ENCODE measurements at regions not wholly inside any gene's neighbourhood (a gene's known extent, or its start where the extent isn't known, plus 50 kb on each side); places are given as distances from the start of the nearest gene placed in this dataset.
A peak's percentile ranks its signal among the peaks of the same experiment; 100 is the strongest.
"Not testable (repeated sequence)": the region's sequence is repeated elsewhere in the genome, so short reads cannot be mapped to it uniquely, and the experiment has no call there.

DNA sequence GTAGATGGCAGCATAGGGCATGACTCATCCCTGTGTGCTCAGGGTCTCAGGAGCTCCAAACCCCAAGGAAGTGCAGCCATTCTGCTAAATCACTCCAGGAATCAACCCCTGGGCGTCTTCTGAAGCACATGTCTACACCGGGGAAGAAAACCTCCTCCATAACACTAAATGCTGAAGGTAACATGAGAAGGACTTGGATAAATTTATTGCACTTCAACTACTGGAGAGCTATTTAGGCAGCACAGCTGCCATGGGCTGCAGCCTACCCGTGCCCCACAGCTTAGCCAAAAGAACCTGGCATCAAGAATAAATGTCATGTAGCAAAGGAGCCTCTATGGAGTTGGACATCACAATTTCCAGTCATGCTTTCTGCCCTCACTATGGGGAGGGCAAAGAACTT, 141.7 kb downstream of the GPCPD1 start:
- peaks cover 15% of the 10 kb centered on the region for H3K27me3 Mint-ChIP-seq

GRCh38 chr20:5467086-5467485, 143.7 kb downstream of the GPCPD1 start:
- Mint-ChIP-seq H3K4me3 (no peak overlapping the region), H3K27ac (no peak overlapping the region), H3K27me3 (peaks cover 16% of the 10 kb centered on the region), H3K36me3 (ENCODE audit: low read depth) (no peaks in the 10 kb centered on the region), H3K9me3 (peaks cover 4% of the 10 kb centered on the region), H3K4me1 (ENCODE audit: low read depth) (no peaks in the 10 kb centered on the region)

More for the DNA sequence above, 141.7 kb downstream of the GPCPD1 start:
- H3K9me3 Mint-ChIP-seq: peaks cover 4% of the 10 kb centered on the region
- H3K4me1 Mint-ChIP-seq (ENCODE audit: low read depth): no peaks in the 10 kb centered on the region
- H3K27ac Mint-ChIP-seq: no peak overlapping the region
- H3K4me3 Mint-ChIP-seq: no peak overlapping the region
- no peaks in the 10 kb centered on the region for H3K36me3 Mint-ChIP-seq (ENCODE audit: low read depth)

DNA sequence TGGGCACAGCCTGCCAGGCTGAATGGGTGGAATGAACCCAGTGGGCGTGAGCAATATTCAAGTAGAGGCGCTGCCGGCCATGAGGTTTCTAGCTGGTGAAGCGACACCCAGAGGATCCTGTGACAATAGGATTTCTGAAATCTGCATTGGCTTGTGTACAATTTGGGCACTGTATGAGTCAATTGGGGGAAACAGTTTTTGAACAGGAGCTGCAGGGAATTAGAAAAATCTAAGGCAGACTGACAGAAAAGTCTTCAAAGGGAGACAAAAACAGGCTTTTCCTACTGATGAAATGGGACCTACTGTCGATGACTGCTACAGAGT, 145.2 kb downstream of the GPCPD1 start:
- no peaks in the 10 kb centered on the region for H3K36me3 Mint-ChIP-seq (ENCODE audit: low read depth)
- peaks cover 10% of the 10 kb centered on the region for H3K9me3 Mint-ChIP-seq
- no peak overlapping the region for H3K27ac Mint-ChIP-seq
- no peaks in the 10 kb centered on the region for H3K4me1 Mint-ChIP-seq (ENCODE audit: low read depth)
- H3K4me3 Mint-ChIP-seq: no peak overlapping the region
- H3K27me3 Mint-ChIP-seq: peaks cover 29% of the 10 kb centered on the region

DNA sequence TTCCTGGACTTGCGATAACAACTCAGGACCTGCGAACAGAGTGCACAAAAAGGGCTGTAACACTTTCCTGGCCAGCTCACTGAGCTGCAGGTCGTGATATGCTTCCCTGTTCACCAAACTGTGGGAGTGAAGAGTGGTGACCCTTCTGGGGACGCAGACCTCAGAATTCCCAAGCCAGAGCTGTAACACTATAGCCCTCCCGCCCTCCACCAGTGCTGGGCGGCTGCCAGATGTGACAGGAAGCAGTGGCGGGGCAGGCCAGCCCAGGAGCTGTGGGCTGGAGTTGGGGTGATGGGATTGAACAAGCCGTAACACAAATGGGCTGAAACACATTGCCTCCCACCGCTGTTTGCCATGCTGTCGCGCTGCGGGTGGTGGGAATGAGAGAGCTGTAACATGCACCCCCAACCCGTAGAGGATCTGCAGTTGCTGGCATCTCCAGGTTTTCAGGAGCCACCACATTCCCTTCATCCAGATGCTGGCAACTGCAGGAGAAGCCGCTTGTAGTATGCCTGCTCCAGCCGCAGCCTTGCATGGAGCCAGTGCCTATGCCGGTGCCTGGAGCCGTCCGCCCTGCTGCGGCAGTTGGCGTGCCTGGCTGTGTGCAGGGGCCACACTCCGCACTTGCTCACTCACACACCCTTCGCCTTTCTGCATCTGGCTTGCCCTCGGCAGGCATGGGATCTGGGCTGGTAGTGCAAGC, 145.8 kb downstream of the GPCPD1 start:
- Mint-ChIP-seq H3K9me3 (peaks cover 15% of the 10 kb centered on the region), H3K27me3 (peaks cover 34% of the 10 kb centered on the region)

GRCh38 chr20:5463007-5463686, 146.4 kb upstream of the PROKR2 start:
- no peak overlapping the region for H3K27ac Mint-ChIP-seq

More for the DNA sequence above, 145.8 kb downstream of the GPCPD1 start:
- no peak overlapping the region for H3K27ac Mint-ChIP-seq
- H3K4me3 Mint-ChIP-seq: no peak overlapping the region
- no peaks in the 10 kb centered on the region for H3K36me3 Mint-ChIP-seq (ENCODE audit: low read depth)
- H3K4me1 Mint-ChIP-seq (ENCODE audit: low read depth): no peaks in the 10 kb centered on the region

DNA sequence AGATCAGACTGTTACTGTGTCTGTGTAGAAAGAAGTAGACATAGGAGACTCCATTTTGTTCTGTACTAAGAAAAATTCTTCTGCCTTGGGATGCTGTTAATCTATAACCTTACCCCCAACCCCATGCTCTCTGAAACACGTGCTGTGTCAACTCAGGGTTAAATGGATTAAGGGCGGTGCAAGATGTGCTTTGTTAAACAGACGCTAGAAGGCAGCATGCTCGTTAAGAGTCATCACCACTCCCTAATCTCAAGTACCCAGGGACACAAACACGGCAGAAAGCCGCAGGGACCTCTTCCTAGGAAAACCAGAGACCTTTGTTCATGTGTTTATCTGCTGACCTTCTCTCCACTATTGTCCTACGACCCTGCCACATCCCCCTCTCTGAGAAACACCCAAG, 137.0 kb upstream of the PROKR2 start:
- not testable (repeated sequence) for H3K9me3 Mint-ChIP-seq; H3K4me3 Mint-ChIP-seq; H3K36me3 Mint-ChIP-seq (ENCODE audit: low read depth); H3K4me1 Mint-ChIP-seq (ENCODE audit: low read depth); H3K27ac Mint-ChIP-seq; H3K27me3 Mint-ChIP-seq

More at GRCh38 chr20:5463007-5463686, 146.4 kb upstream of the PROKR2 start:
- H3K4me3 Mint-ChIP-seq: no peak overlapping the region
- H3K9me3 Mint-ChIP-seq: peaks cover 15% of the 10 kb centered on the region
- H3K27me3 Mint-ChIP-seq: peaks cover 35% of the 10 kb centered on the region
- no peaks in the 10 kb centered on the region for H3K4me1 Mint-ChIP-seq (ENCODE audit: low read depth)
- no peaks in the 10 kb centered on the region for H3K36me3 Mint-ChIP-seq (ENCODE audit: low read depth)

GRCh38 chr20:5453316-5453715, 136.6 kb upstream of the PROKR2 start:
- H3K4me3 Mint-ChIP-seq; H3K9me3 Mint-ChIP-seq; H3K4me1 Mint-ChIP-seq (ENCODE audit: low read depth); H3K36me3 Mint-ChIP-seq (ENCODE audit: low read depth); H3K27ac Mint-ChIP-seq: not testable (repeated sequence)
- H3K27me3 Mint-ChIP-seq: peaks cover 12% of the 10 kb centered on the region

DNA sequence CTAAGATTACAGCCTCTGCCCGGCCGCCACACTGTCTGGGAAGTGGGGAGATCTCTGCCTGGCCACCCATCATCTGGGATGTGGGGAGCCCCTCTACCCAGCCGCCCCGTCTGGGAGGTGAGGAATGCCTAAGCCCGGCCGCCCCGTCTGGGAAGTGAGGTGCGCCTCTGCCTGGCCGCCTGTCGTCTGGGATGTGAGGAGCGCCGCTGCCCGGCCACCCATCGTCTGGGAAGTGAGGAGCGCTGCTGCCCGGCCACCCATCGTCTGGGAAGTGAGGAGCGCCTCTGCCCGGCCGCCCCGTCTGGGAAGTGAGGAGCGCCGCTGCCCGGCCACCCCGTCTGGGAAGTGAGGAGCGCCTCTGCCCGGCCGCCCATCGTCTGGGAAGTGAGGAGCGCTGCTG, 135.9 kb upstream of the PROKR2 start:
- H3K36me3 Mint-ChIP-seq (ENCODE audit: low read depth); H3K27ac Mint-ChIP-seq; H3K4me1 Mint-ChIP-seq (ENCODE audit: low read depth); H3K9me3 Mint-ChIP-seq; H3K4me3 Mint-ChIP-seq: not testable (repeated sequence)
- peaks cover 18% of the 10 kb centered on the region for H3K27me3 Mint-ChIP-seq

- not testable (repeated sequence) for H3K4me3 Mint-ChIP-seq; H3K27ac Mint-ChIP-seq; H3K4me1 Mint-ChIP-seq (ENCODE audit: low read depth); H3K36me3 Mint-ChIP-seq (ENCODE audit: low read depth); H3K9me3 Mint-ChIP-seq
- peaks cover 20% of the 10 kb centered on the region for H3K27me3 Mint-ChIP-seq
These were observed 135.5 kb upstream of the PROKR2 start for GRCh38 chr20:5452286-5452685.

DNA sequence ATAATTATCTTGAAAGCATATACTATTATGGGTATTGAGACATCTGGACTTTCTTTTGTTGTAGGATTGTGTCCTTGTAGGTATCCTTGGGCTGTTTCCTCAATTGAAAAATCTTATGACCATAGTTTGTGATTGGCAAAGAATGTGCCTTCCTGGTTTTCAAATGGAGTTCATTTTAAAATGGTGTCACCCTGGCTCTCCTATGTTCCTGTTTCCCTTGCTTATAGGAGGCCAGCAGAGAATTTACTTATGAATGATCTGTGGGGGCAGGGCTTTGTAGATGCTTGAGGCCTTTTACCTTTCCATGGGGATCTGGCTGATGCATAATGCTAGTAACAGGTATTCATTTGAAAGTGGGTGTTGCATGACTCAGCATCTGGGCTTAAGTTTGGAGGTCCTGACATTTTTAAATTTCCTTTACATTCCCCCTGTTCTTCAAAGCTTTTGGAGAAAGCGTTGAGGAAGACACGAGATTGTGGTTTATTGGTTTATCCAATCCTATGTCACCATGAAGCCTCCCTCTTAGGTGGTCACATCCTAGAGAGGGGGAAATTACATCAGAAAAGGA, 135.0 kb upstream of the PROKR2 start:
- H3K4me3 Mint-ChIP-seq: no peak overlapping the region
- H3K27me3 Mint-ChIP-seq: peaks cover 22% of the 10 kb centered on the region
- H3K4me1 Mint-ChIP-seq (ENCODE audit: low read depth): no peaks in the 10 kb centered on the region
- no peaks in the 10 kb centered on the region for H3K36me3 Mint-ChIP-seq (ENCODE audit: low read depth)
- H3K9me3 Mint-ChIP-seq: no peaks in the 10 kb centered on the region
- H3K27ac Mint-ChIP-seq: peak overlapping the region; percentile 58

DNA sequence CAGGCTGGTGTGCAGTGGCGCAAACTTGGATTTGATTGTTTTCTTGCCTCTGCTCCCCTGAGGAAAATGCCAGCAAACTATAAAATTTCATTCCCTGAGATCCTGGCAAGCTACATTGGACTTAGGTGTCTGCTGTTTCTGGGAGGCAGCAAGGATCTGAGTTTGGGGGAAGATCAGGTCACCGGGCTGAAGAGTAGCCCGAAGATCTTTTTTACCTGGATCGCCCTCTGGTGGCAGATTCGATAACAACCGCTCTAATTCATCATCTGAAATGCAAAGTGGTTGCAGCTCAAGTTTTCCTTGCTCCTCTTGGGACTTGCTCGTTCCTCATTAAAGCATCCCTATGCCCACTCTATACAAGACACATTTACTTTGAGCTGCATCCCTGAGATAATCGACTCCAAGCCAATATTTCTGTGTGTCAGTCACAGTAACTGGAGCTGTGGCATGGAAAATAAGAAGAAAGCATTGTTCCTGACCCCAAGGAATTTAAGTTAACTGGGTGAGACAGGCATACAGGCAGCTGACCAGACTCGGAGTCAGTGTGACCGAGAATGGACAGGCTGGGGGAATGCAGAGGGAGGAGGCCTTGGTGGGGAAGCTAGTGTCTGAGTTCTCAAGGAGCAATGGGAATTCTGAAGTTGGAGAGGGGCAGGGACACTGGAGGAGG, 131.8 kb upstream of the PROKR2 start:
- Mint-ChIP-seq H3K4me1 (ENCODE audit: low read depth) (no peaks in the 10 kb centered on the region), H3K9me3 (no peaks in the 10 kb centered on the region), H3K36me3 (ENCODE audit: low read depth) (no peaks in the 10 kb centered on the region), H3K4me3 (no peak overlapping the region), H3K27me3 (peaks cover 31% of the 10 kb centered on the region), H3K27ac (no peak overlapping the region)

DNA sequence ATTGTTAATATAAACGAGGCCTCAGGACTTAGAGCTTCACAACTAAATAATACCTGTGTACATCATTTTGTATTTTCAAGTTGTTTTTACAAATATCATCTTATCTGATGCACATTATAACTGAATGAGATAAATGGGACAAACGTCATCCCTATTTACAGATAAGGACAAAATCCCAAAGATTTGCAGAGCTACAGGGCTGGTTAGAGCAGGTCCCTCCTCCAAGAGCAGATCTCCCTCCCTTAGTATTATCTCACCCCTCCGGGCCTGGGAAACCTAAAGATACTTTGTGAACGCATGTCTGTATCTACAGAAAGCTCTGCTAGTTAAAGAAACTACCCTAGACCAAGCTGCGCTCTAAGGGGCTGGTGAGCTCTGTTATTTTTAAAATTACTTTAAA, 130.4 kb upstream of the PROKR2 start:
- no peak overlapping the region for H3K27ac Mint-ChIP-seq
- H3K9me3 Mint-ChIP-seq: no peaks in the 10 kb centered on the region
- no peak overlapping the region for H3K4me3 Mint-ChIP-seq
- H3K36me3 Mint-ChIP-seq (ENCODE audit: low read depth): no peaks in the 10 kb centered on the region
- peaks cover 38% of the 10 kb centered on the region for H3K27me3 Mint-ChIP-seq
- H3K4me1 Mint-ChIP-seq (ENCODE audit: low read depth): no peaks in the 10 kb centered on the region

DNA sequence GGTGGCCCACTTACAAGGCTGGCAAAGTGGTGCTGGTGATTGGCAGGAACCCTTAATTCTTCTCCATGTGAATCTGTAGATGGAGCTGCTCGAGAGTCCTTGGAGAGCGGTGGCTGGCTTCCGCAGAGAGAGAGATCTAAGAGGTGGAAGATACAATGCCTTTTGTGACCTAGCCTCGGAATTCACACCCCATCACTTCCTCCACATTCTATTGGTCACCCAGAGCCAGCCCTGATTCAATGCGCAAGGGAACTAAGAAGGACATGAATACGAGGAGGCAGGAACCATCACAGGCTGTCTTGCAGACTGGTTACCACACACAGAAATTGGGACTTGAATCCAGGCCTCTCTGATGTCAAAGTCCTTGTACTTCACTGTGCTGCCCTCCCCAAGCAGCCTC, 128.9 kb upstream of the PROKR2 start:
- Mint-ChIP-seq H3K9me3 (no peaks in the 10 kb centered on the region), H3K27me3 (peaks cover 49% of the 10 kb centered on the region), H3K27ac (no peak overlapping the region), H3K4me1 (ENCODE audit: low read depth) (no peaks in the 10 kb centered on the region), H3K36me3 (ENCODE audit: low read depth) (no peaks in the 10 kb centered on the region), H3K4me3 (no peak overlapping the region)

- no peak overlapping the region for H3K27ac Mint-ChIP-seq
- peaks cover 2% of the 10 kb centered on the region for H3K9me3 Mint-ChIP-seq
- H3K4me1 Mint-ChIP-seq (ENCODE audit: low read depth): no peaks in the 10 kb centered on the region
- no peaks in the 10 kb centered on the region for H3K36me3 Mint-ChIP-seq (ENCODE audit: low read depth)
- H3K4me3 Mint-ChIP-seq: no peak overlapping the region
- H3K27me3 Mint-ChIP-seq: peaks cover 46% of the 10 kb centered on the region
These were observed 125.3 kb upstream of the PROKR2 start for GRCh38 chr20:5442101-5442500.

DNA sequence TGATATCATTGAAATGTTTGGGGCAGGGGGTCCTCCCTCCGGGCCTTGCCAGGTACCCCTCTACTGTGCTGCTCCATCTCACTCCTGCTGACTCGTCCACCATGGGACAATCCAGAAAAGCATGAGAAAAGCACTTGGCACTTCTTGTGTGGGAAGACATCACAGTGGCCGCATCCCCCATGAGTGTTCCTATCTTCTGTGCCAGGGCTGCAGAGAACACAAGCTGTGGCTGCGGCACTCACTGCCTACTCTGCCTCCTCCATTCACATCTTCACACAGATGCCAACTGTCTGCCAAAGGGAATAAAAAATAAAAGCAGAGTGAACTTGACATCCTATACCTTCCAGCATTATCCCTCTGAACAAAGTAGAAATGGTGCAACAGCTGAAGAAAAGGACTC, 117.4 kb upstream of the PROKR2 start:
- H3K4me3 Mint-ChIP-seq: no peak overlapping the region
- H3K9me3 Mint-ChIP-seq: peaks cover 5% of the 10 kb centered on the region
- H3K36me3 Mint-ChIP-seq (ENCODE audit: low read depth): no peaks in the 10 kb centered on the region
- H3K4me1 Mint-ChIP-seq (ENCODE audit: low read depth): no peaks in the 10 kb centered on the region
- peaks cover 21% of the 10 kb centered on the region for H3K27me3 Mint-ChIP-seq
- no peak overlapping the region for H3K27ac Mint-ChIP-seq

Data from stimulated activated naive CD8-positive, alpha-beta T cell treated with anti-CD3 and anti-CD28 coated beads, Interleukin-15, Interleukin-2, amounts not matched to agents 100 ng/mL and 50 ng/mL, for 24 hours (primary cell).